HEK293T (cell line): ENCODE measurements at regions not wholly inside any gene's neighbourhood (a gene's known extent, or its start where the extent isn't known, plus 50 kb on each side); places are given as distances from the start of the nearest gene placed in this dataset.

ENCODE experiments used
- CTBP1 ChIP-seq: fragments of 450-650 bp; IDR thresholded peaks from 2 replicates; pipeline ENCODE4 v1.6.1; 2016; ENCODE audit warnings: borderline replicate concordance
- FOXM1 ChIP-seq: fragments of 450-650 bp; IDR thresholded peaks from 2 replicates; pipeline ENCODE4 v1.6.1; 2017; ENCODE audit warnings: mild to moderate bottlenecking, borderline replicate concordance
- SP1 ChIP-seq: fragments of 450-650 bp; IDR thresholded peaks from 2 replicates; pipeline ENCODE4 v1.6.1; 2017

GRCh38 chr22:26786398-26786797 is 129.0 kb downstream of the MIAT start:
- no peak for TF ChIP-seq SP1
- TF ChIP-seq CTBP1: no peak
- TF ChIP-seq FOXM1: no peak
